Rectal smooth muscle tissue (tissue), 1 donor: ENCODE measurements at regions not wholly inside any gene's neighbourhood (a gene's known extent, or its start where the extent isn't known, plus 50 kb on each side); places are given as distances from the start of the nearest gene placed in this dataset.
A peak's percentile ranks its signal among the peaks of the same experiment; 100 is the strongest.

Experiments used
- H3K27ac ChIP-seq: one replicate; pipeline ENCODE4 v1.7.0; 2013; ENCODE audit warnings: low read depth, low read length, inconsistent platforms
- H3K27me3 ChIP-seq: one replicate; pipeline ENCODE4 v1.7.0; 2013; ENCODE audit warnings: low read length; ENCODE audit not compliant: control insufficient read depth, insufficient read depth
- H3K36me3 ChIP-seq: one replicate; pipeline ENCODE4 v1.7.0; 2013; ENCODE audit warnings: low read length; ENCODE audit not compliant: control insufficient read depth, insufficient read depth
- H3K4me1 ChIP-seq: one replicate; pipeline ENCODE4 v1.7.0; 2013; ENCODE audit warnings: low read length; ENCODE audit not compliant: control insufficient read depth, insufficient read depth
- H3K4me3 ChIP-seq: one replicate; pipeline ENCODE4 v1.7.0; 2013; ENCODE audit warnings: low read length
- H3K9ac ChIP-seq: one replicate; pipeline ENCODE4 v1.7.0; 2013; ENCODE audit warnings: low read length

- no peaks in the 10 kb centered on the region for H3K36me3 ChIP-seq
- H3K4me1 ChIP-seq: peaks cover 6% of the 10 kb centered on the region
- no peak overlapping the region for H3K9ac ChIP-seq
- H3K27ac ChIP-seq: peak overlapping the region; percentile 58
- H3K4me3 ChIP-seq: no peak overlapping the region
- H3K27me3 ChIP-seq: no peaks in the 10 kb centered on the region
Measured at GRCh38 chr3:152061296-152061695, 187.9 kb downstream of the SUCNR1 start.

- Histone ChIP-seq H3K4me3 (no peak overlapping the region), H3K27me3 (no peaks in the 10 kb centered on the region)
Measured at GRCh38 chr3:152069871-152070270, 196.4 kb downstream of the SUCNR1 start.

GRCh38 chr3:152071315-152071714 lies 197.4 kb upstream of the MBNL1 start:
- Histone ChIP-seq H3K27me3 (no peaks in the 10 kb centered on the region), H3K27ac (no peak overlapping the region), H3K36me3 (no peaks in the 10 kb centered on the region)

More at GRCh38 chr3:152069871-152070270, 196.4 kb downstream of the SUCNR1 start:
- Histone ChIP-seq H3K27ac (no peak overlapping the region), H3K36me3 (no peaks in the 10 kb centered on the region), H3K4me1 (no peaks in the 10 kb centered on the region), H3K9ac (no peak overlapping the region)

GRCh38 chr3:152071924-152072323 lies 196.8 kb upstream of the MBNL1 start:
- H3K27me3 ChIP-seq: no peaks in the 10 kb centered on the region
- H3K9ac ChIP-seq: no peak overlapping the region
- H3K36me3 ChIP-seq: no peaks in the 10 kb centered on the region
- no peak overlapping the region for H3K4me3 ChIP-seq
- H3K4me1 ChIP-seq: no peaks in the 10 kb centered on the region
- H3K27ac ChIP-seq: no peak overlapping the region

More at GRCh38 chr3:152071315-152071714, 197.4 kb upstream of the MBNL1 start:
- H3K4me3 ChIP-seq: no peak overlapping the region
- no peak overlapping the region for H3K9ac ChIP-seq
- no peaks in the 10 kb centered on the region for H3K4me1 ChIP-seq

DNA sequence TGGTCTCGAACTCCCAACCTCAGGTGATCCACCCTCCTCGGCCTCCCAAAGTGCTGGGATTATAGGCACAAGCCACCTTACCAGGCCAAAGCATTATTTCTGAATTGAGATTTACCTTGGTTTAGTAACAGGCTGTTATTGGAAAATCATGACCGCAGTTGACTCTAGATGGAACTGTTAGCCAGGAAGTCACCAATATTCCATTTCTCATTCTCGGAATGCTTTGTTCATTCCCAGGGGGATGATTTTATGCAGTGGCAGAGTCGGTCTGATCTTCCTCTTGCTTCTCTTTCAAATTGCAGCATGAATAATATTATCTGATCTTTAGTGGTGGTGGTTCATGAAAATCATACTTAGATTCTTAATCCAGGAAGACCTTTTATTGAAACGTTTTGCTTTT lies 195.5 kb upstream of the MBNL1 start:
- H3K9ac ChIP-seq: no peak overlapping the region
- no peak overlapping the region for H3K27ac ChIP-seq
- no peaks in the 10 kb centered on the region for H3K36me3 ChIP-seq
- H3K4me3 ChIP-seq: no peak overlapping the region
- peaks cover 2% of the 10 kb centered on the region for H3K4me1 ChIP-seq
- no peaks in the 10 kb centered on the region for H3K27me3 ChIP-seq

- no peaks in the 10 kb centered on the region for H3K36me3 ChIP-seq
- no peak overlapping the region for H3K4me3 ChIP-seq
- peaks cover 2% of the 10 kb centered on the region for H3K4me1 ChIP-seq
- no peak overlapping the region for H3K27ac ChIP-seq
- no peak overlapping the region for H3K9ac ChIP-seq
- no peaks in the 10 kb centered on the region for H3K27me3 ChIP-seq
Measured at GRCh38 chr3:152076148-152076547, 192.6 kb upstream of the MBNL1 start.

GRCh38 chr3:152079980-152080379 lies 188.7 kb upstream of the MBNL1 start:
- no peak overlapping the region for H3K9ac ChIP-seq
- H3K4me3 ChIP-seq: no peak overlapping the region
- H3K27me3 ChIP-seq: no peaks in the 10 kb centered on the region
- H3K27ac ChIP-seq: no peak overlapping the region
- H3K4me1 ChIP-seq: peaks cover 2% of the 10 kb centered on the region
- no peaks in the 10 kb centered on the region for H3K36me3 ChIP-seq

DNA sequence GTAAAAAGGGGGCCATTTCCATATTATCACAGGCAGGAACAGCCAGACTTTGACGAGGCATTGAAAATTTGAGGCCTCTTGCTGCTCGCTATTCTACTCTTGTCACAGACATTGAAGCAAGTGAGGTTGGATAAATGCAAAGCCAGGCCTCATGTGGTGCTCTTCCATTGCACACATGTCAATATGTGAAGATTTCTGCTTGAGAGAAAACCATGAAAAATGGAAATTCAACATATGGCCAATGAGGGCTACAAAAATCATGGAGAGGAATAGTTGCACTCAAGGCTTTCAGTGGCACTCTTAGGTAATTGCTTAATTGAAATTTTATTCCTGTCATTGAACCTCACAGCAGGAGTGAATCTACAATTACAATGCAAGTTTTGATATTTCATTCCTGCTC lies 185.6 kb upstream of the MBNL1 start:
- no peak overlapping the region for H3K9ac ChIP-seq
- H3K27me3 ChIP-seq: no peaks in the 10 kb centered on the region
- H3K27ac ChIP-seq: no peak overlapping the region
- H3K4me3 ChIP-seq: no peak overlapping the region
- H3K36me3 ChIP-seq: no peaks in the 10 kb centered on the region
- H3K4me1 ChIP-seq: peaks cover 2% of the 10 kb centered on the region

DNA sequence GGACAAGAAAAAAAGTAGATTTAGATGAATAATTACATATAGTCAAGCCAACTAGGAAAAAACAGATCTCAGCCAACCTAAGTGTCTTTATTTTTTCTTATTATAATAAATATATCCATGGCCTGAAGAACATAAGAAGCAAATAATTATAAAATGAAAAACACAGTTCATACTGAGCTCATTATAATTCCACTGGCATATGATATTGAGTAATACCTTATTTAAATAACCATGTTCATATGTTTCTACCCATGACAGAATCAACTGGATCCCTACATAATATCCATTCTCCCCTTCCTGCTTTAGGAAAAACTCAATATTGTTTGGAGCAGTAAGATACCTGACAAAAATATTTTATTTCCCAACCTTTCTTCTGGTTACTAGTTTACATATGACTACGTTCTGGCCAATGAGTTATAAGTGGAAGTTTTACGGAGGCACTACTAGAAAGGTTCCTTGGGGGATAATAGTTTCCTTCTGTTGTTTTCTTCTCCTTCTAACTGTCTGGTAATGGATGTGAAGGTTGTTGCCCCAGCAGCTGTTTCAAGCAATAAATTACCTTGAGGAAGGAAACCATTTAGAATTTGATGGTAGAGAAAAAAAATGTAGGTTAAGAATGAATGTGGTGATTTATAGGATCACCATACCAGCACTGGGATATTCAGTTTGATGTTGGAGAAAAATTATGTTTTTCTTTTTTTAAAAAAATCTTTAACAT lies 184.1 kb upstream of the MBNL1 start:
- Histone ChIP-seq H3K4me1 (peaks cover 2% of the 10 kb centered on the region), H3K27ac (no peak overlapping the region), H3K27me3 (no peaks in the 10 kb centered on the region), H3K9ac (no peak overlapping the region), H3K36me3 (no peaks in the 10 kb centered on the region), H3K4me3 (no peak overlapping the region)

GRCh38 chr3:152087153-152087552 lies 181.6 kb upstream of the MBNL1 start:
- Histone ChIP-seq H3K36me3 (no peaks in the 10 kb centered on the region), H3K9ac (no peak overlapping the region), H3K27me3 (no peaks in the 10 kb centered on the region), H3K4me3 (no peak overlapping the region), H3K27ac (peak overlapping the region; percentile 51), H3K4me1 (peaks cover 2% of the 10 kb centered on the region)

GRCh38 chr3:152089528-152089927 lies 179.2 kb upstream of the MBNL1 start:
- no peak overlapping the region for H3K27ac ChIP-seq
- H3K9ac ChIP-seq: no peak overlapping the region
- H3K4me1 ChIP-seq: peaks cover 2% of the 10 kb centered on the region
- no peaks in the 10 kb centered on the region for H3K36me3 ChIP-seq
- no peaks in the 10 kb centered on the region for H3K27me3 ChIP-seq
- H3K4me3 ChIP-seq: no peak overlapping the region

DNA sequence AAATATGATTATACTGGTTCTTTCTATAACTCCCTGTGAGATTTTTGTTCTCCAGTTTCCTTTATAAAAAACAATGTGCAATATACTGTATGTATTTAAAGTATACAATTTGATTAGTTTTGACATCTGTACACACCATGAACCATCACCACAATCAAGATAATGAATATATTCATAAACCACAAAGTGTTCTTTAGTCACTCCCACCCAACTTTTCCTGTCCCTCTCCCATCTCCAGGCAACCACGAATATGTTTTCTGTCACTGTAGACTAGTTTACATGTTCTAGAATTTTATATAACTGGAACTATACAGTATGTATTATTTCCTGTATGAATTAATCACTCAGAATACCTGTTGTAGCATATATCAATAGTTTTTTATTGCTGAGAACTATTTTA lies 177.0 kb upstream of the MBNL1 start:
- peaks cover 13% of the 10 kb centered on the region for H3K4me1 ChIP-seq
- no peak overlapping the region for H3K4me3 ChIP-seq
- H3K36me3 ChIP-seq: no peaks in the 10 kb centered on the region
- no peak overlapping the region for H3K27ac ChIP-seq
- no peaks in the 10 kb centered on the region for H3K27me3 ChIP-seq
- H3K9ac ChIP-seq: no peak overlapping the region

GRCh38 chr3:152093901-152094300 lies 174.8 kb upstream of the MBNL1 start:
- Histone ChIP-seq H3K4me1 (peaks cover 13% of the 10 kb centered on the region), H3K27ac (no peak overlapping the region), H3K27me3 (no peaks in the 10 kb centered on the region), H3K4me3 (no peak overlapping the region), H3K9ac (no peak overlapping the region), H3K36me3 (no peaks in the 10 kb centered on the region)
